Spleen (tissue), 11 donors: ENCODE measurements at regions not wholly inside any gene's neighbourhood (a gene's known extent, or its start where the extent isn't known, plus 50 kb on each side); places are given as distances from the start of the nearest gene placed in this dataset.

Experiments
- DNase-seq: peaks from one replicate; pipeline ENCODE4 v3.0.0-alpha.2; 2020
- H3K27ac ChIP-seq, 8 donors: fragments of 200-600 bp; sonication (generic) in 7 of 8; 1 replicate in 4 of 8; 2 replicates in 4 of 8; pipeline versions ENCODE4 v1.5.0 to v1.8.0; 2016 to 2021; ENCODE audit warnings: inconsistent platforms in 4 of 8, mild to moderate bottlenecking in 4 of 8, moderate library complexity in 1 of 8
- H3K27me3 ChIP-seq, 7 donors: fragments of 200-600 bp; sonication (generic) in 6 of 7; replicated peaks in 1 of 7; 1 replicate in 4 of 7; 2 replicates in 3 of 7; pipeline versions ENCODE4 v1.5.0 to v1.8.0; 2016 to 2021; ENCODE audit warnings: inconsistent platforms in 3 of 7, mild to moderate bottlenecking in 1 of 7
- H3K36me3 ChIP-seq, 6 donors: fragments of 200-600 bp; sonication (generic) in 5 of 6; 1 replicate in 4 of 6; 2 replicates in 2 of 6; pipeline versions ENCODE4 v1.5.0 to v1.8.0; 2016 to 2021; ENCODE audit warnings: inconsistent platforms in 2 of 6
- H3K4me1 ChIP-seq, 6 donors: fragments of 200-600 bp; sonication (generic) in 5 of 6; 1 replicate in 3 of 6; 2 replicates in 3 of 6; pipeline versions ENCODE4 v1.5.0 to v1.8.0; 2016 to 2021; ENCODE audit warnings: inconsistent platforms in 3 of 6
- H3K4me3 ChIP-seq, 8 donors: fragments of 200-600 bp; sonication (generic) in 7 of 8; 1 replicate in 4 of 8; 2 replicates in 4 of 8; pipeline versions ENCODE4 v1.5.0 to v1.8.0; 2016 to 2021; ENCODE audit warnings: inconsistent platforms in 4 of 8, mild to moderate bottlenecking in 4 of 8, moderate library complexity in 2 of 8
- H3K9me3 ChIP-seq, 8 donors: fragments of 200-600 bp; sonication (generic) in 7 of 8; 1 replicate in 4 of 8; 2 replicates in 4 of 8; pipeline versions ENCODE4 v1.5.0 to v1.8.0; 2016 to 2021; ENCODE audit warnings: inconsistent platforms in 4 of 8
- POLR2A ChIP-seq, 3 donors: fragments of 450-650 bp; IDR thresholded peaks; one replicate each; pipeline ENCODE4 v1.5.1; 2017; ENCODE audit warnings: antibody characterized with exemption in 3 of 3, mild to moderate bottlenecking in 1 of 3
- POLR2AphosphoS5 ChIP-seq, 3 donors: sonication (generic); formaldehyde crosslinking; IDR thresholded peaks; one replicate each; pipeline ENCODE4 v1.5.1; 2017; ENCODE audit warnings: antibody characterized with exemption in 3 of 3
- WGBS, 5 donors: extraction: QIAGEN DNeasy Blood & Tissue Kit in 3 of 5; methylation state at CpG; one replicate each; pipeline versions ENCODE4 v1.1.5 to v1.1.7; 2013 to 2018; 5-methylcytosine and 5-hydroxymethylcytosine counted together
- intact Hi-C: fragments of 100-400 bp; cut with DNase I; formaldehyde crosslinking; loops from one replicate; pipeline ENCODE4 v1.15.0; 2023; ENCODE audit warnings: low total_unique reads
- TF ChIP-seq, protein P1 (sequence below), 11 experiments: fragments of 200-600 bp in 7 of 11; fragments of 450-650 bp in 4 of 11; sonication (generic) in 4 of 11; IDR thresholded peaks in 8 of 11; conservative IDR thresholded peaks in 3 of 11; 1 replicate in 7 of 11; 2 replicates in 4 of 11; pipeline versions ENCODE4 v1.4.0 to v1.8.0; 2016 to 2021; ENCODE audit warnings: antibody characterized with exemption in 11 of 11, inconsistent platforms in 4 of 11, mild to moderate bottlenecking in 1 of 11
- donor health status: healthy with polysubstance abuse.
- donor health status: DM: no; HTN: no; CAD: no; lungs with moderate emphysema.
- donor health status: DM: no; HTN: no; CAD: no.
- donor health status: Bipolar disorder and iron deficiency.
- donor health status: healthy.
- donor health status: DM: no; HTN: no; CAD: no.
- donor health status: DM: yes; HTN: yes; CAD: no.

DNA sequence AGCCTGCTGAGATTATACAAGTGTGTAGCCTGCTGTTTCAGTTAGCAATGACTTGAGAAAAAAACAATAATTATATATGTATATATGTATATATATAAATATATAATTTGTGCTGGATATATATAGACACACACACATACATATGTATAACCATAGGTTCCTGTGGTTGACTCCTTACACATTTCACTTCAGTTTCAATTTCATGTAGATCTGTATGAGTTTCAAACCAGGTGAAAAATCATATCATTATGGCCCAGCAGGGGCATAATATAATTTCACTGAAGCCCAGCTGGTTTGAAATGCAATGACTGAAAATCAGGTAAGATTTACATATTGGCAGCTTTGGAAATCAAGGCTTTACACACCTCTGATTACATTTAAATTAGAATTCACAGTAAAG lies 690.4 kb upstream of the CDH18 start:
- peaks cover 0 to 6% (median 0%) of the 10 kb centered on the region in 8 donors for H3K9me3 ChIP-seq
- DNase-seq, result no peak
- no peak overlapping the region for H3K4me3 ChIP-seq
- H3K27me3 ChIP-seq, result no peaks in the 10 kb centered on the region
- H3K27ac ChIP-seq, result no peak overlapping the region
- H3K36me3 ChIP-seq, result no peaks in the 10 kb centered on the region
- H3K4me1 ChIP-seq, result no peaks in the 10 kb centered on the region
- intact Hi-C loops, result no loop called here
- TF ChIP-seq POLR2A (IDR thresholded peaks at IDR 0.05) (no peak), POLR2AphosphoS5 (IDR thresholded peaks at IDR 0.05) (no peak)
- TF ChIP-seq, protein P1, sequence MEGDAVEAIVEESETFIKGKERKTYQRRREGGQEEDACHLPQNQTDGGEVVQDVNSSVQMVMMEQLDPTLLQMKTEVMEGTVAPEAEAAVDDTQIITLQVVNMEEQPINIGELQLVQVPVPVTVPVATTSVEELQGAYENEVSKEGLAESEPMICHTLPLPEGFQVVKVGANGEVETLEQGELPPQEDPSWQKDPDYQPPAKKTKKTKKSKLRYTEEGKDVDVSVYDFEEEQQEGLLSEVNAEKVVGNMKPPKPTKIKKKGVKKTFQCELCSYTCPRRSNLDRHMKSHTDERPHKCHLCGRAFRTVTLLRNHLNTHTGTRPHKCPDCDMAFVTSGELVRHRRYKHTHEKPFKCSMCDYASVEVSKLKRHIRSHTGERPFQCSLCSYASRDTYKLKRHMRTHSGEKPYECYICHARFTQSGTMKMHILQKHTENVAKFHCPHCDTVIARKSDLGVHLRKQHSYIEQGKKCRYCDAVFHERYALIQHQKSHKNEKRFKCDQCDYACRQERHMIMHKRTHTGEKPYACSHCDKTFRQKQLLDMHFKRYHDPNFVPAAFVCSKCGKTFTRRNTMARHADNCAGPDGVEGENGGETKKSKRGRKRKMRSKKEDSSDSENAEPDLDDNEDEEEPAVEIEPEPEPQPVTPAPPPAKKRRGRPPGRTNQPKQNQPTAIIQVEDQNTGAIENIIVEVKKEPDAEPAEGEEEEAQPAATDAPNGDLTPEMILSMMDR (IDR thresholded peaks at IDR 0.05 in 8 of 11, conservative IDR thresholded peaks at IDR 0.05 in 3 of 11), result no peak

DNA sequence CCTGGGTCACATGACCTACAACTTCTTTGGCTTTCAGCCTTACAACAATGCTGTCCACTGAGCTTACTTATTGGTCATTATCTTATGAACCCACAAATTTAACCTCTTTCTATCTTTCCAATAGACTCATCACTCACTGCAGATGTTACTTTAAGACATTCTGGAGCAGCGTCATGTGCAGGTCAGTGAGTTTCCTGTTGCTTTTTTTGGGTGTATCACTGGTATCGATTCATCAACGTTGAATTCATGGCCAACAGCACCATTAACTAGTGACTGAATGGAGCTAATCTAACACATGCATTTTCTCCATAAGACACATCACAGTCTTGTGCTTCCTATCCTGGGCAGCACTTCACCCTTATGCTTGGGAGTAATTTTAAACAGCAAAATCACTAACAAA lies 672.6 kb upstream of the CDH18 start:
- H3K9me3 ChIP-seq, result peaks cover 0 to 7% (median 0%) of the 10 kb centered on the region in 8 donors
- no peaks in the 10 kb centered on the region for H3K36me3 ChIP-seq
- TF ChIP-seq POLR2A (IDR thresholded peaks at IDR 0.05) (no peak), POLR2AphosphoS5 (IDR thresholded peaks at IDR 0.05) (no peak)
- TF ChIP-seq, protein P1 (IDR thresholded peaks at IDR 0.05 in 8 of 11, conservative IDR thresholded peaks at IDR 0.05 in 3 of 11), result no peak
- no peaks in the 10 kb centered on the region for H3K27me3 ChIP-seq
- WGBS, 5 donors, result 73 to 89% (median 79%) methylated on average over 3 of the region's 3 CpGs
- no peak overlapping the region for H3K4me3 ChIP-seq
- no peak overlapping the region for H3K27ac ChIP-seq
- DNase-seq, result no peak
- H3K4me1 ChIP-seq, result no peaks in the 10 kb centered on the region
- intact Hi-C loops, result no loop called here

DNA sequence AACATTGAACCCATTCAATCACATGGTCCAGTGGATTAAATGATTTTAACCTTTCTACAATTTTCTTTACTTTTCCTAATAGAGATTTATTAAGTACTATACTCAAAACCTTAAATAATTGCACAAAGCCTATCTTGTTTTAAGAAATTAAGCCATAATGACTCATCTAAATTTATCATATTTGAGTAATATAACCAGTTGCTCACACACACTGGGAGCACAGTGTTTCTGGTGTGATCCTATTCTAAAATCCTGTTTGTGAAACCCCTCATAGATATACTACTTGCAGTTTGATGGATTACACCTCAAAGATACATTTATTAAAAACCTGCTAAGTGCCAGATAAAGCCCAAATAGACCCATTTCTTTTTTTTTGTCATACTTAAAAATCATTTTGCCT lies 668.3 kb upstream of the CDH18 start:
- H3K9me3 ChIP-seq, result peaks cover 0 to 14% (median 0%) of the 10 kb centered on the region in 8 donors
- no peaks in the 10 kb centered on the region for H3K27me3 ChIP-seq
- DNase-seq, result no peak
- H3K4me1 ChIP-seq, result no peaks in the 10 kb centered on the region
- intact Hi-C loops, result no loop called here
- no peak for TF ChIP-seq POLR2AphosphoS5 (IDR thresholded peaks at IDR 0.05)
- TF ChIP-seq, protein P1 (IDR thresholded peaks at IDR 0.05 in 8 of 11, conservative IDR thresholded peaks at IDR 0.05 in 3 of 11), result no peak
- no peak for TF ChIP-seq POLR2A (IDR thresholded peaks at IDR 0.05)
- H3K36me3 ChIP-seq, result no peaks in the 10 kb centered on the region
- H3K4me3 ChIP-seq, result no peak overlapping the region
- H3K27ac ChIP-seq, result no peak overlapping the region

DNA sequence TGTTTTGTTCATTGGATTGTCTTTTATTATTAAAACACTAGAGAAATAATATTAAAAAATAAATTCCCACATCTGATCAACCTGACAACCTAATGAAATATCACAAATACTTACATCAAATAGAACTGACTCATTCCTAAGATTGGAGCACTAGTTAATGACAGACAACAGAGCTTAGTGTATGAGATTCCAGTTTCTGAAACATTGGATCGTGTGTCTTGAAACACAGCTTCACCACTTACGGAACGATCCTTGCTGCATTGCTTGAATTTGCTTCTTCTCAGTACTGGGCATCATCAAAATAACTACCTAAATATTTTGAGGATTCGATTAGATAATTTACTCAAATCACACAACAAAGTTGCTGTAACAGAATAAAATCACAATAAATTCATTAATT lies 667.2 kb upstream of the CDH18 start:
- Histone ChIP-seq H3K4me1 (no peaks in the 10 kb centered on the region), H3K27ac (no peak overlapping the region), H3K27me3 (no peaks in the 10 kb centered on the region), H3K9me3 (peaks cover 0 to 20% (median 2%) of the 10 kb centered on the region in 8 donors), H3K36me3 (no peaks in the 10 kb centered on the region), H3K4me3 (no peak overlapping the region)
- intact Hi-C loops, result no loop called here
- TF ChIP-seq, protein P1 (IDR thresholded peaks at IDR 0.05 in 8 of 11, conservative IDR thresholded peaks at IDR 0.05 in 3 of 11), result no peak
- TF ChIP-seq POLR2A (IDR thresholded peaks at IDR 0.05), result no peak
- TF ChIP-seq POLR2AphosphoS5 (IDR thresholded peaks at IDR 0.05), result no peak
- no peak for DNase-seq
- 80 to 90% (median 87%) methylated on average over 4 of the region's 4 CpGs for WGBS, 5 donors
